B cell (primary cell): ENCODE measurements at regions not wholly inside any gene's neighbourhood (a gene's known extent, or its start where the extent isn't known, plus 50 kb on each side); places are given as distances from the start of the nearest gene placed in this dataset.

ENCODE experiments used
- ATAC-seq: fragments of 200-7000 bp; cut with Tn5 transposase; one replicate; pipeline ENCODE4 v1.10.0; 2021; ENCODE audit warnings: low read depth, mild to moderate bottlenecking, moderate number of reproducible peaks, moderate library complexity
- CTCF ChIA-PET: fragments of 350-600 bp; sonication (Branson Sonifier 250); formaldehyde crosslinking; loops from one replicate; lab custom pipeline; 2021; ENCODE audit warnings: antibody characterized with exemption, inconsistent platforms; lab: Charles Lee
- POLR2A ChIA-PET: fragments of 350-600 bp; sonication (Branson Sonifier 250); formaldehyde crosslinking; loops from one replicate; lab custom pipeline; 2021; ENCODE audit warnings: antibody characterized with exemption; lab: Charles Lee
- DNase-seq: peaks from one replicate; pipeline ENCODE4 v3.0.0; 2013
- H2AFZ ChIP-seq: 2 replicates; pipeline ENCODE4 v1.6.1; 2012; ENCODE audit warnings: mild to moderate bottlenecking, low read depth, low read length; ENCODE audit not compliant: insufficient read depth, poor library complexity, severe bottlenecking
- H3K27ac ChIP-seq, 2 donors: 1 replicate in 1 of 2; 2 replicates in 1 of 2; pipeline ENCODE4 v1.5.1; 2012 to 2013; ENCODE audit warnings: low read length in 2 of 2, mild to moderate bottlenecking in 2 of 2, moderate library complexity in 1 of 2
- H3K27me3 ChIP-seq, 4 experiments: fragments of 200-600 bp in 1 of 4; sonication (generic) in 1 of 4; replicated peaks in 1 of 4; 1 replicate in 2 of 4; 2 replicates in 2 of 4; pipeline versions ENCODE4 v1.6.1 to v1.7.0; 2013 to 2016; ENCODE audit warnings: low read length in 3 of 4, mild to moderate bottlenecking in 2 of 4, mixed read lengths in 1 of 4, moderate library complexity in 1 of 4; ENCODE audit not compliant: insufficient read depth in 4 of 4, control insufficient read depth in 3 of 4; ENCODE audit errors: control extremely low read depth in 1 of 4
- H3K36me3 ChIP-seq, 2 experiments: replicated peaks in 1 of 2; 1 replicate in 1 of 2; 2 replicates in 1 of 2; pipeline versions ENCODE4 v1.6.1 to v1.7.1; 2013; ENCODE audit warnings: low read length in 1 of 2; ENCODE audit not compliant: insufficient read depth in 2 of 2, control insufficient read depth in 1 of 2; ENCODE audit errors: control extremely low read depth in 1 of 2, extremely low read depth in 1 of 2
- H3K4me1 ChIP-seq, 2 donors: fragments of 200-600 bp in 1 of 2; sonication (generic) in 1 of 2; 1 replicate in 1 of 2; 2 replicates in 1 of 2; pipeline versions ENCODE4 v1.5.1 to v1.6.1; 2013 to 2017; ENCODE audit warnings: low read length in 2 of 2; ENCODE audit not compliant: control insufficient read depth in 2 of 2, insufficient read depth in 2 of 2
- H3K4me2 ChIP-seq: replicated peaks from 2 replicates; pipeline ENCODE3; 2012; ENCODE audit warnings: mild to moderate bottlenecking, low read depth, low read length; ENCODE audit not compliant: poor library complexity, severe bottlenecking
- H3K4me3 ChIP-seq, 5 experiments: fragments of 200-600 bp in 1 of 5; sonication (generic) in 1 of 5; 1 replicate in 3 of 5; 2 replicates in 2 of 5; pipeline versions ENCODE4 v1.5.1 to v1.7.0; 2011 to 2016; ENCODE audit warnings: low read length in 4 of 5, mild to moderate bottlenecking in 4 of 5, low read depth in 2 of 5, control low read depth in 1 of 5, moderate library complexity in 1 of 5; ENCODE audit not compliant: insufficient read depth in 1 of 5; ENCODE audit errors: control extremely low read depth in 1 of 5, extremely low read depth in 1 of 5
- H3K79me2 ChIP-seq: fragments of 200-600 bp; sonication (generic); one replicate; pipeline ENCODE4 v1.6.0; 2016; ENCODE audit warnings: low read length; ENCODE audit not compliant: control insufficient read depth, insufficient read depth
- H3K9ac ChIP-seq: fragments of 200-600 bp; sonication (generic); 2 replicates; pipeline ENCODE4 v1.6.1; 2017; ENCODE audit warnings: mild to moderate bottlenecking, low read length, moderate library complexity
- H3K9me3 ChIP-seq, 3 donors: one replicate each; pipeline versions ENCODE4 v1.6.1 to v1.7.1; 2013; ENCODE audit warnings: low read length in 2 of 3; ENCODE audit not compliant: control insufficient read depth in 2 of 3, insufficient read depth in 1 of 3; ENCODE audit errors: control extremely low read depth in 1 of 3
- H4K20me1 ChIP-seq: 2 replicates; pipeline ENCODE4 v1.6.0; 2012; ENCODE audit warnings: mild to moderate bottlenecking, low read length; ENCODE audit not compliant: insufficient read depth, control insufficient read depth, poor library complexity, severe bottlenecking
- H3K27ac Mint-ChIP-seq: one replicate; pipeline ENCODE4 v1.8.0; 2021; ENCODE audit warnings: mixed read lengths
- H3K27me3 Mint-ChIP-seq: one replicate; pipeline ENCODE4 v1.8.0; 2021; ENCODE audit warnings: mixed read lengths
- H3K4me1 Mint-ChIP-seq: one replicate; pipeline ENCODE4 v1.8.0; 2021; ENCODE audit warnings: mixed read lengths
- H3K4me3 Mint-ChIP-seq: one replicate; pipeline ENCODE4 v1.8.0; 2021; ENCODE audit warnings: mixed read lengths
- H3K9me3 Mint-ChIP-seq: one replicate; pipeline ENCODE4 v1.8.0; 2022; ENCODE audit warnings: mixed read lengths; ENCODE audit not compliant: insufficient read depth
- EZH2 ChIP-seq: IDR thresholded peaks from 2 replicates; pipeline ENCODE4 v1.6.1; 2012; ENCODE audit warnings: borderline replicate concordance, low read depth, mild to moderate bottlenecking, moderate library complexity, low read length; ENCODE audit not compliant: insufficient read depth, poor library complexity, severe bottlenecking
- WGBS: methylation state at CpG from one replicate; pipeline ENCODE4 v1.1.5; 2013; ENCODE audit warnings: missing lambda C conversion rate; ENCODE audit not compliant: insufficient coverage; 5-methylcytosine and 5-hydroxymethylcytosine counted together
- intact Hi-C: fragments of 100-400 bp; cut with micrococcal nuclease; formaldehyde crosslinking; loops from one replicate; pipeline ENCODE4 v1.10.0; 2022
- TF ChIP-seq, protein P1 (sequence below): fragments of 200-600 bp; IDR thresholded peaks from one replicate; pipeline ENCODE4 v1.8.0; 2022; ENCODE audit warnings: antibody characterized with exemption, mild to moderate bottlenecking

DNA sequence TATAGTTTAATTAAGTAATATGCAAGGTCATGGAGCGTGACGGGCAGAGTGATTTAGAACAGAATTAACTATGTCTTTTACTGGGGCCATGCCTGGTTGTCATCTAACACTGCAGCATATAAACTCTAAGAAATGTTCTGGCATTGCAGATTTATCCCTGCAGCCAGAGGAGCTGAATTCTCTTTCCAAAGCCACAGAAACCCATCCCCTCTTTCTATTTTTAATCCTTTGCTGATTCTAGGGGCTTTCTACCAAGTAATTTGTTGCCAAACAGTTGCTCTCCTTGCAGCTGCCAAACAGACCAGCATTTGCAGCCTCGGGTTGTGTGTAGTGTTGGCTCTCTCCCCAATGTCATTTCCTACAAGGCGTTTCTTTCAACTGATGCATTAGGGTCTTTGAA, 243.2 kb upstream of the MON1B start:
- no peak overlapping the region for H3K4me2 ChIP-seq
- ChIA-PET CTCF (no interaction called here), POLR2A (no interaction called here)
- no peak for TF ChIP-seq EZH2
- TF ChIP-seq, protein P1, sequence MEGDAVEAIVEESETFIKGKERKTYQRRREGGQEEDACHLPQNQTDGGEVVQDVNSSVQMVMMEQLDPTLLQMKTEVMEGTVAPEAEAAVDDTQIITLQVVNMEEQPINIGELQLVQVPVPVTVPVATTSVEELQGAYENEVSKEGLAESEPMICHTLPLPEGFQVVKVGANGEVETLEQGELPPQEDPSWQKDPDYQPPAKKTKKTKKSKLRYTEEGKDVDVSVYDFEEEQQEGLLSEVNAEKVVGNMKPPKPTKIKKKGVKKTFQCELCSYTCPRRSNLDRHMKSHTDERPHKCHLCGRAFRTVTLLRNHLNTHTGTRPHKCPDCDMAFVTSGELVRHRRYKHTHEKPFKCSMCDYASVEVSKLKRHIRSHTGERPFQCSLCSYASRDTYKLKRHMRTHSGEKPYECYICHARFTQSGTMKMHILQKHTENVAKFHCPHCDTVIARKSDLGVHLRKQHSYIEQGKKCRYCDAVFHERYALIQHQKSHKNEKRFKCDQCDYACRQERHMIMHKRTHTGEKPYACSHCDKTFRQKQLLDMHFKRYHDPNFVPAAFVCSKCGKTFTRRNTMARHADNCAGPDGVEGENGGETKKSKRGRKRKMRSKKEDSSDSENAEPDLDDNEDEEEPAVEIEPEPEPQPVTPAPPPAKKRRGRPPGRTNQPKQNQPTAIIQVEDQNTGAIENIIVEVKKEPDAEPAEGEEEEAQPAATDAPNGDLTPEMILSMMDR = no peak
- H3K4me1 ChIP-seq = no peaks in the 10 kb centered on the region
- DNase-seq (no peak), ATAC-seq (no peak)
- peaks cover 0 to 1% (median 0%) of the 10 kb centered on the region in 3 donors for H3K9me3 ChIP-seq
- H3K4me1 Mint-ChIP-seq = no peaks in the 10 kb centered on the region
- H3K9me3 Mint-ChIP-seq = peaks cover 3% of the 10 kb centered on the region
- H3K36me3 ChIP-seq = no peaks in the 10 kb centered on the region
- WGBS = no CpG with 5 or more reads among the region's 4 CpGs
- intact Hi-C loops = no loop called here
- H4K20me1 ChIP-seq = no peaks in the 10 kb centered on the region
- no peak overlapping the region for H3K4me3 Mint-ChIP-seq
- no peak overlapping the region for H3K4me3 ChIP-seq
- no peak overlapping the region for H3K27ac ChIP-seq
- H2AFZ ChIP-seq = no peak overlapping the region
- H3K9ac ChIP-seq = no peak overlapping the region
- no peak overlapping the region for H3K27ac Mint-ChIP-seq
- H3K27me3 ChIP-seq = no peaks in the 10 kb centered on the region
- no peaks in the 10 kb centered on the region for H3K79me2 ChIP-seq
- H3K27me3 Mint-ChIP-seq = no peaks in the 10 kb centered on the region

DNA sequence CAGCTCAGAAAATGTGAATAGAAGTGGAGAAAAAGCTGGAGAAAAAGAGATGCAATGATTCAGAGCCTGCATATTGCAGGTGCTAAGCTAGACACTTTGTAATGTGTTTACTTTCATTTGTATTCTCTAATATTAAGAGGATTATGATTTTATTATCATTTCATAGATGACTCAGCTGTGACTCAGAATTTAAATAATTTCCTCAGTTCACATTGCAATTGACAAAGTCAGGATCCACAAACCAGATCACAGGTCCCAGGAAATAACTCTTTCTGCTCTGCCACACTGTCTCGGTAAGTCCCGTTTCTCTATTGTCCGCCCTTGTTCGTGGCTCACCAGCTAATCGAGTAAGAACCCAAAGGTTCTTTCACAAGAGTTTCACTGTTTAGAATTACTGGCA, 235.4 kb upstream of the MON1B start:
- Mint-ChIP-seq H3K4me1 (no peaks in the 10 kb centered on the region), H3K27ac (no peak overlapping the region)
- WGBS = 93% methylated on average over 5 of the region's 5 CpGs

More for the DNA sequence above, 235.4 kb upstream of the MON1B start:
- Mint-ChIP-seq H3K9me3 (peaks cover 3% of the 10 kb centered on the region), H3K4me3 (no peak overlapping the region), H3K27me3 (no peaks in the 10 kb centered on the region)
- H3K9ac ChIP-seq = no peak overlapping the region
- peaks cover 0 to 1% (median 0%) of the 10 kb centered on the region in 3 donors for H3K9me3 ChIP-seq
- H3K79me2 ChIP-seq = no peaks in the 10 kb centered on the region
- intact Hi-C loops = no loop called here
- POLR2A ChIA-PET = no interaction called here
- no peaks in the 10 kb centered on the region for H3K27me3 ChIP-seq
- H3K4me2 ChIP-seq = no peak overlapping the region
- no peaks in the 10 kb centered on the region for H3K36me3 ChIP-seq
- CTCF ChIA-PET = no interaction called here
- DNase-seq (no peak), ATAC-seq (no peak)
- no peaks in the 10 kb centered on the region for H3K4me1 ChIP-seq
- no peak overlapping the region for H3K27ac ChIP-seq
- no peaks in the 10 kb centered on the region for H4K20me1 ChIP-seq
- TF ChIP-seq, protein P1 = no peak
- no peak for TF ChIP-seq EZH2
- H3K4me3 ChIP-seq = no peak overlapping the region
- no peak overlapping the region for H2AFZ ChIP-seq
